NCI-H1436 (cell line): ENCODE measurements at regions not wholly inside any gene's neighbourhood (a gene's known extent, or its start where the extent isn't known, plus 50 kb on each side); places are given as distances from the start of the nearest gene placed in this dataset.

Experiments
- DNase-seq: peaks from one replicate; lab custom pipeline; 2025; lab: John Stamatoyannopoulos, UW

GRCh38 chr6:22808466-22808865 lies 239.1 kb downstream of the HDGFL1 start:
- no peak for DNase-seq

- DNase-seq: no peak
Observed at GRCh38 chr6:22809370-22809769, 240.0 kb downstream of the HDGFL1 start.

- no peak for DNase-seq
Observed at GRCh38 chr6:22819209-22819608, 249.8 kb downstream of the HDGFL1 start.

- DNase-seq: no peak
Observed at GRCh38 chr6:22821664-22822320, 252.4 kb downstream of the HDGFL1 start.

GRCh38 chr6:22825210-22825609 lies 255.8 kb downstream of the HDGFL1 start:
- DNase-seq: no peak

GRCh38 chr6:22826961-22827360 lies 257.6 kb downstream of the HDGFL1 start:
- DNase-seq: no peak

- DNase-seq: no peak
Observed at GRCh38 chr6:22827760-22828159, 258.4 kb downstream of the HDGFL1 start.

- no peak for DNase-seq
Observed at GRCh38 chr6:22828179-22829062, 259.1 kb downstream of the HDGFL1 start.

- no peak for DNase-seq
Observed at GRCh38 chr6:22829070-22829469, 259.7 kb downstream of the HDGFL1 start.

GRCh38 chr6:22830463-22830862 lies 261.1 kb downstream of the HDGFL1 start:
- no peak for DNase-seq

- DNase-seq: no peak
Observed at GRCh38 chr6:22833191-22833590, 263.8 kb downstream of the HDGFL1 start.

- no peak for DNase-seq
Observed at GRCh38 chr6:22838345-22838744, 269.0 kb downstream of the HDGFL1 start.

- no peak for DNase-seq
Observed at GRCh38 chr6:22845467-22845866, 276.1 kb downstream of the HDGFL1 start.

GRCh38 chr6:22848121-22848520 lies 278.8 kb downstream of the HDGFL1 start:
- DNase-seq: no peak

GRCh38 chr6:22849921-22850320 lies 280.6 kb downstream of the HDGFL1 start:
- no peak for DNase-seq

- DNase-seq: no peak
Observed at GRCh38 chr6:22852101-22852500, 282.7 kb downstream of the HDGFL1 start.

GRCh38 chr6:22873513-22874136 lies 304.3 kb downstream of the HDGFL1 start:
- DNase-seq: no peak

GRCh38 chr6:22875845-22876244 lies 306.5 kb downstream of the HDGFL1 start:
- DNase-seq: no peak

GRCh38 chr6:22878324-22878701 lies 308.9 kb downstream of the HDGFL1 start:
- DNase-seq: no peak

- no peak for DNase-seq
Observed at GRCh38 chr6:22878706-22879105, 309.3 kb downstream of the HDGFL1 start.

GRCh38 chr6:22880686-22881433 lies 311.5 kb downstream of the HDGFL1 start:
- no peak for DNase-seq

- no peak for DNase-seq
Observed at GRCh38 chr6:22882581-22882980, 313.2 kb downstream of the HDGFL1 start.
